PC-9 (cell line): ENCODE measurements at regions not wholly inside any gene's neighbourhood (a gene's known extent, or its start where the extent isn't known, plus 50 kb on each side); places are given as distances from the start of the nearest gene placed in this dataset.
A peak's percentile ranks its signal among the peaks of the same experiment; 100 is the strongest.

Experiments
- BruUV-seq: library from RNA; stranded (reverse); fragments of 400-500 nt; replicated peaks from 2 replicates; lab custom pipeline; 2021; lab: Mats Ljungman, UMichigan
- CTCF ChIA-PET: fragments of 300-600 bp; sonication (Branson Sonifier 250); formaldehyde crosslinking; loops from one replicate; lab custom pipeline; 2022; ENCODE audit warnings: antibody characterized with exemption; lab: Charles Lee
- POLR2A ChIA-PET: fragments of 300-600 bp; sonication (Branson Sonifier 250); formaldehyde crosslinking; loops from one replicate; lab custom pipeline; 2022; ENCODE audit warnings: antibody characterized with exemption; ENCODE audit not compliant: unreplicated experiment; lab: Charles Lee
- DNase-seq, 2 experiments: peaks; one replicate each; pipeline versions ENCODE4 v3.0.0 to v3.0.0-alpha.2; 2015 to 2022; ENCODE audit warnings: mixed read lengths in 1 of 2
- H2AFZ ChIP-seq: fragments of 200-600 bp; sonication (generic); 2 replicates; pipeline ENCODE4 v1.8.1; 2017; ENCODE audit warnings: antibody characterized with exemption
- H3F3A ChIP-seq: fragments of 200-600 bp; sonication (generic); 2 replicates; pipeline ENCODE4 v1.8.1; 2017; ENCODE audit warnings: antibody characterized with exemption, mild to moderate bottlenecking, low read depth; ENCODE audit not compliant: insufficient read depth
- H3K27ac ChIP-seq: fragments of 200-600 bp; sonication (generic); 2 replicates; pipeline ENCODE4 v1.6.1; 2016; ENCODE audit warnings: mixed run types
- H3K27me3 ChIP-seq: fragments of 200-600 bp; sonication (generic); 2 replicates; pipeline ENCODE4 v1.6.1; 2016; ENCODE audit warnings: low read depth, mixed run types; ENCODE audit not compliant: insufficient read depth
- H3K36me3 ChIP-seq: fragments of 200-600 bp; sonication (generic); 2 replicates; pipeline ENCODE4 v1.6.1; 2016; ENCODE audit warnings: low read depth, mixed run types
- H3K4me1 ChIP-seq: fragments of 200-600 bp; sonication (generic); replicated peaks from 2 replicates; pipeline ENCODE4 v1.6.1; 2016; ENCODE audit warnings: mixed run types; ENCODE audit not compliant: insufficient read depth
- H3K4me2 ChIP-seq: fragments of 200-600 bp; sonication (generic); 2 replicates; pipeline ENCODE4 v1.6.1; 2017; ENCODE audit warnings: mixed run types
- H3K4me3 ChIP-seq: fragments of 200-600 bp; sonication (generic); 2 replicates; pipeline ENCODE4 v1.6.1; 2016; ENCODE audit warnings: mixed run types
- H3K79me2 ChIP-seq: fragments of 200-600 bp; sonication (generic); 2 replicates; pipeline ENCODE4 v1.6.1; 2017; ENCODE audit warnings: low read depth, mixed run types
- H3K9me2 ChIP-seq: fragments of 200-600 bp; sonication (generic); 2 replicates; pipeline ENCODE4 v1.8.1; 2017; ENCODE audit warnings: mild to moderate bottlenecking; ENCODE audit not compliant: insufficient read depth
- H3K9me3 ChIP-seq: fragments of 200-600 bp; sonication (generic); 2 replicates; pipeline ENCODE4 v1.8.1; 2016; ENCODE audit warnings: low read depth; ENCODE audit not compliant: insufficient read depth
- H4K20me1 ChIP-seq: fragments of 200-600 bp; sonication (generic); 2 replicates; pipeline ENCODE4 v1.8.1; 2017; ENCODE audit not compliant: insufficient read depth
- CTCF ChIP-seq: fragments of 200-600 bp; sonication (generic); conservative IDR thresholded peaks from 2 replicates; pipeline ENCODE4 v1.6.1; 2017; ENCODE audit warnings: mixed run types, antibody characterized with exemption, mild to moderate bottlenecking, moderate library complexity
- EZH2 ChIP-seq: fragments of 200-600 bp; sonication (generic); IDR thresholded peaks from 2 replicates; pipeline ENCODE4 v1.8.0; 2017; ENCODE audit warnings: antibody characterized with exemption, low read depth
- intact Hi-C: fragments of 100-400 bp; cut with micrococcal nuclease; formaldehyde crosslinking; loops from one replicate; pipeline ENCODE4 v1.10.0; 2022; ENCODE audit not compliant: unreplicated experiment

GRCh38 chr22:27404441-27404840 is 397.1 kb downstream of the MN1 start:
- no peaks in the 10 kb centered on the region for H4K20me1 ChIP-seq
- H3K4me3 ChIP-seq: no peak overlapping the region
- TF ChIP-seq EZH2 (no peak), CTCF (no peak)
- no peak overlapping the region for H3K4me2 ChIP-seq
- no peak overlapping the region for H2AFZ ChIP-seq
- no peaks in the 10 kb centered on the region for H3K9me3 ChIP-seq
- DNase-seq: no peak
- H3K36me3 ChIP-seq: no peaks in the 10 kb centered on the region
- H3K9me2 ChIP-seq: no peaks in the 10 kb centered on the region
- H3K4me1 ChIP-seq: no peaks in the 10 kb centered on the region
- no peak overlapping the region for H3K27ac ChIP-seq
- intact Hi-C loops: no loop called here
- no peaks in the 10 kb centered on the region for H3K27me3 ChIP-seq
- H3F3A ChIP-seq: peaks cover 5% of the 10 kb centered on the region; the same call in 1 of the 2 replicates
- BruUV-seq: no TSS peak
- POLR2A ChIA-PET: no interaction called here
- CTCF ChIA-PET: interaction anchor here (0.7 kb wide), 4 partner anchors 13 to 725 kb away, joined by 3 to 21 read pairs (median 15); no protein-coding TSS in a partner anchor
- H3K79me2 ChIP-seq: no peaks in the 10 kb centered on the region

GRCh38 chr22:27405672-27406388 is 395.7 kb downstream of the MN1 start:
- H3K9me3 ChIP-seq: no peaks in the 10 kb centered on the region
- H3K4me3 ChIP-seq: no peak overlapping the region
- BruUV-seq: no TSS peak
- DNase-seq: peak in 1 of 2 experiments; percentile 64
- POLR2A ChIA-PET: no interaction called here
- no peaks in the 10 kb centered on the region for H3K79me2 ChIP-seq
- no peak overlapping the region for H3K27ac ChIP-seq
- no peaks in the 10 kb centered on the region for H4K20me1 ChIP-seq
- H2AFZ ChIP-seq: no peak overlapping the region
- peak; percentile 88 for TF ChIP-seq CTCF
- no peak for TF ChIP-seq EZH2
- no peaks in the 10 kb centered on the region for H3K27me3 ChIP-seq
- peaks cover 5% of the 10 kb centered on the region for H3F3A ChIP-seq
- H3K9me2 ChIP-seq: no peaks in the 10 kb centered on the region
- no peaks in the 10 kb centered on the region for H3K4me1 ChIP-seq
- CTCF ChIA-PET: interaction anchor here (0.5 kb wide), 1 partner anchor 444 kb away, joined by 7 read pairs; no protein-coding TSS in a partner anchor
- no peak overlapping the region for H3K4me2 ChIP-seq
- no peaks in the 10 kb centered on the region for H3K36me3 ChIP-seq
- intact Hi-C loops: loop anchor here (1.0 to 5.0 kb wide), 2 partner anchors 69 to 261 kb away; no protein-coding TSS in a partner anchor

- H3K4me3 ChIP-seq: no peak overlapping the region
- no peaks in the 10 kb centered on the region for H3K4me1 ChIP-seq
- no peaks in the 10 kb centered on the region for H4K20me1 ChIP-seq
- H3K27me3 ChIP-seq: no peaks in the 10 kb centered on the region
- no peak overlapping the region for H3K4me2 ChIP-seq
- DNase-seq: no peak
- BruUV-seq: no TSS peak
- peaks cover 5% of the 10 kb centered on the region for H3F3A ChIP-seq
- TF ChIP-seq CTCF: no peak
- no peak for TF ChIP-seq EZH2
- POLR2A ChIA-PET: no interaction called here
- H3K9me3 ChIP-seq: no peaks in the 10 kb centered on the region
- no peaks in the 10 kb centered on the region for H3K9me2 ChIP-seq
- intact Hi-C loops: loop anchor here (1.0 to 5.0 kb wide), 2 partner anchors 69 to 261 kb away; no protein-coding TSS in a partner anchor
- H3K36me3 ChIP-seq: no peaks in the 10 kb centered on the region
- H2AFZ ChIP-seq: no peak overlapping the region
- CTCF ChIA-PET: no interaction called here
- H3K27ac ChIP-seq: no peak overlapping the region
- no peaks in the 10 kb centered on the region for H3K79me2 ChIP-seq
Measured at GRCh38 chr22:27406389-27406861, 395.1 kb downstream of the MN1 start.
